Neural crest cell (in vitro differentiated cells): ENCODE measurements at regions not wholly inside any gene's neighbourhood (a gene's known extent, or its start where the extent isn't known, plus 50 kb on each side); places are given as distances from the start of the nearest gene placed in this dataset.

Experiments used
- DNase-seq: peaks from one replicate; pipeline ENCODE4 v3.0.0; 2021; ENCODE audit warnings: low read depth, mixed read lengths, low spot score
- H3K27ac Mint-ChIP-seq: one replicate; pipeline ENCODE4 v1.8.0; 2021; ENCODE audit warnings: mild to moderate bottlenecking, mixed read lengths; ENCODE audit not compliant: unreplicated experiment
- H3K27me3 Mint-ChIP-seq: 2 replicates; pipeline ENCODE4 v1.8.0; 2021; ENCODE audit warnings: low read depth, mild to moderate bottlenecking, mixed read lengths
- H3K36me3 Mint-ChIP-seq: 2 replicates; pipeline ENCODE4 v1.8.0; 2021; ENCODE audit warnings: low read depth, mild to moderate bottlenecking, mixed read lengths
- H3K4me1 Mint-ChIP-seq: 2 replicates; pipeline ENCODE4 v1.8.0; 2021; ENCODE audit warnings: mixed read lengths
- H3K4me3 Mint-ChIP-seq: one replicate; pipeline ENCODE4 v1.8.0; 2021; ENCODE audit warnings: mild to moderate bottlenecking, mixed read lengths
- H3K9me3 Mint-ChIP-seq: 2 replicates; pipeline ENCODE4 v1.8.0; 2021; ENCODE audit warnings: mixed read lengths
- CTCF ChIP-seq: fragments of 200-600 bp; sonication (generic); conservative IDR thresholded peaks from 2 replicates; pipeline ENCODE4 v1.5.0; 2021; ENCODE audit warnings: antibody characterized with exemption, mild to moderate bottlenecking

GRCh38 chrX:458631-459061, 71.9 kb upstream of the PPP2R3B start:
- no peaks in the 10 kb centered on the region for H3K36me3 Mint-ChIP-seq

GRCh38 chrX:459611-460010, 72.9 kb upstream of the PPP2R3B start:
- DNase-seq: no peak
- H3K4me3 Mint-ChIP-seq: no peak overlapping the region
- H3K27ac Mint-ChIP-seq: no peak overlapping the region
- H3K9me3 Mint-ChIP-seq: peaks cover 15% of the 10 kb centered on the region
- H3K36me3 Mint-ChIP-seq: no peaks in the 10 kb centered on the region
- H3K4me1 Mint-ChIP-seq: peaks cover 9% of the 10 kb centered on the region
- H3K27me3 Mint-ChIP-seq: peaks cover 14% of the 10 kb centered on the region
- no peak for TF ChIP-seq CTCF

More at GRCh38 chrX:458631-459061, 71.9 kb upstream of the PPP2R3B start:
- no peak for TF ChIP-seq CTCF
- peaks cover 9% of the 10 kb centered on the region for H3K4me1 Mint-ChIP-seq
- no peak overlapping the region for H3K27ac Mint-ChIP-seq
- peaks cover 15% of the 10 kb centered on the region for H3K9me3 Mint-ChIP-seq
- DNase-seq: no peak
- peaks cover 14% of the 10 kb centered on the region for H3K27me3 Mint-ChIP-seq
- no peak overlapping the region for H3K4me3 Mint-ChIP-seq

- DNase-seq: no peak
- Mint-ChIP-seq H3K27ac (peak overlapping the region; percentile 57), H3K9me3 (peaks cover 15% of the 10 kb centered on the region), H3K36me3 (no peaks in the 10 kb centered on the region), H3K4me3 (no peak overlapping the region), H3K27me3 (peaks cover 14% of the 10 kb centered on the region), H3K4me1 (peaks cover 9% of the 10 kb centered on the region)
- TF ChIP-seq CTCF: no peak
Observed at GRCh38 chrX:460116-460515, 73.4 kb upstream of the PPP2R3B start.

GRCh38 chrX:460823-461640, 74.3 kb upstream of the PPP2R3B start:
- H3K27ac Mint-ChIP-seq: no peak overlapping the region
- H3K4me1 Mint-ChIP-seq: peaks cover 9% of the 10 kb centered on the region
- no peak overlapping the region for H3K4me3 Mint-ChIP-seq

GRCh38 chrX:462853-463252, 76.1 kb upstream of the PPP2R3B start:
- H3K36me3 Mint-ChIP-seq: no peaks in the 10 kb centered on the region
- DNase-seq: no peak
- H3K4me3 Mint-ChIP-seq: no peak overlapping the region
- H3K27me3 Mint-ChIP-seq: no peaks in the 10 kb centered on the region
- no peak for TF ChIP-seq CTCF
- peaks cover 9% of the 10 kb centered on the region for H3K4me1 Mint-ChIP-seq
- no peak overlapping the region for H3K27ac Mint-ChIP-seq
- H3K9me3 Mint-ChIP-seq: peaks cover 7% of the 10 kb centered on the region

More at GRCh38 chrX:460823-461640, 74.3 kb upstream of the PPP2R3B start:
- peaks cover 15% of the 10 kb centered on the region for H3K9me3 Mint-ChIP-seq
- no peak for TF ChIP-seq CTCF
- peaks cover 9% of the 10 kb centered on the region for H3K27me3 Mint-ChIP-seq
- DNase-seq: no peak
- H3K36me3 Mint-ChIP-seq: no peaks in the 10 kb centered on the region
